ENCODE measurements at regions not wholly inside any gene's neighbourhood (a gene's known extent, or its start where the extent isn't known, plus 50 kb on each side); places are given as distances from the start of the nearest gene placed in this dataset.
A peak's percentile ranks its signal among the peaks of the same experiment; 100 is the strongest.

- in situ Hi-C loops (cut with HindIII; ENCODE audit: low sequenced_read_pairs) = no loop called here
- TF ChIP-seq CTCF (IDR thresholded peaks at IDR 0.05; ENCODE audit: low read depth, low read length) = no peak
- DNase-seq (ENCODE audit: low read depth, low spot score) = no peak
- H3K4me3 ChIP-seq (ENCODE audit: low read depth, low read length) = no peak overlapping the region
Measured at GRCh38 chr5:17896605-17897004, 262.3 kb downstream of the TAF11L14 start.

DNA sequence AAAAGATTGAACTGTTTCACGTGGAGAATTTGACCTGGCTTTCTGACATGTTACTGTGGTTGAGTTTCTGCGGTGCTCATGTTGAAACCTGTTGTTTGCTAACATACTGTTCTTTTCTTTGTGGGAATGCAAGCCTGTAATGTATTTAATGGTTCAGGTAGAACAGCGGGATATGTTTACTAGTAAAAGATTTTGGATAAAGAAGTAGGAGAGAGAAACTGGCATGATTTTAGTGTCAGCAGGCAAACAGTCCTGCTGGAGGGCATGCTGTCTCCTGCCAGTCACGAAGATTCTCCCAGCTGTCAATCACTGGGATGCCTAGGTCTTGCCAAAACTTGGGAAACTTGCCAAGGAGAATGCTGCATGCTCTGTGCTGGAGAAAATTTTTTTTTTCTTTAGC, 263.5 kb downstream of the TAF11L14 start:
- no peak for TF ChIP-seq CTCF (IDR thresholded peaks at IDR 0.05; ENCODE audit: low read depth, low read length)
- DNase-seq (ENCODE audit: low read depth, low spot score) = no peak
- in situ Hi-C loops (cut with HindIII; ENCODE audit: low sequenced_read_pairs) = no loop called here
- H3K4me3 ChIP-seq (ENCODE audit: low read depth, low read length) = no peak overlapping the region

DNA sequence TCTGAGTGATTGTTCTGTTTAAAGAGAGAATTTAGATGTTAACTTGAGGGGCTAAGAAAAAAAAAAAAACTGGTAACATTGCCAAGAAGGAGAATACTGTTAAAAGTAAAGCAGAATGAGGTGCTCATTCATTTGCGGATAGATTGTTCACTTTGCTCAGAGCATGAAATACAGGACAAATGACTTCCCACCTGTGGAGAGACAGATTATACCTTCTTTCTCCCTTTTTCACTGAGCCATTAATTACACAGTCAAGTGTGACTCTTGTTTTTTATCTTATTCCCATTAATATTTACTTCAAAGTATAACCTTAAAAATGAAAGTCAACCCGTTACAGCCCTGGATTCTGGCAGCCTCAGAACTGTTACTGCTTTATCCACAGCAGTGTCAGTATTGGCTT, 264.5 kb downstream of the TAF11L14 start:
- H3K4me3 ChIP-seq (ENCODE audit: low read depth, low read length) = no peak overlapping the region
- TF ChIP-seq CTCF (IDR thresholded peaks at IDR 0.05; ENCODE audit: low read depth, low read length) = no peak
- no peak for DNase-seq (ENCODE audit: low read depth, low spot score)
- in situ Hi-C loops (cut with HindIII; ENCODE audit: low sequenced_read_pairs) = no loop called here

GRCh38 chr5:17907094-17907493, 272.8 kb downstream of the TAF11L14 start:
- in situ Hi-C loops (cut with HindIII; ENCODE audit: low sequenced_read_pairs) = no loop called here
- DNase-seq (ENCODE audit: low read depth, low spot score) = peak; percentile 24
- no peak overlapping the region for H3K4me3 ChIP-seq (ENCODE audit: low read depth, low read length)
- no peak for TF ChIP-seq CTCF (IDR thresholded peaks at IDR 0.05; ENCODE audit: low read depth, low read length)

GRCh38 chr5:17910318-17910717, 276.1 kb downstream of the TAF11L14 start:
- peak; percentile 55 for DNase-seq (ENCODE audit: low read depth, low spot score)
- no peak for TF ChIP-seq CTCF (IDR thresholded peaks at IDR 0.05; ENCODE audit: low read depth, low read length)
- no peak overlapping the region for H3K4me3 ChIP-seq (ENCODE audit: low read depth, low read length)
- in situ Hi-C loops (cut with HindIII; ENCODE audit: low sequenced_read_pairs) = no loop called here

GRCh38 chr5:17912794-17913193, 278.5 kb downstream of the TAF11L14 start:
- H3K4me3 ChIP-seq (ENCODE audit: low read depth, low read length) = no peak overlapping the region
- no peak for TF ChIP-seq CTCF (IDR thresholded peaks at IDR 0.05; ENCODE audit: low read depth, low read length)
- in situ Hi-C loops (cut with HindIII; ENCODE audit: low sequenced_read_pairs) = no loop called here
- DNase-seq (ENCODE audit: low read depth, low spot score) = no peak

GRCh38 chr5:17916446-17916845, 282.2 kb downstream of the TAF11L14 start:
- no peak overlapping the region for H3K4me3 ChIP-seq (ENCODE audit: low read depth, low read length)
- in situ Hi-C loops (cut with HindIII; ENCODE audit: low sequenced_read_pairs) = no loop called here
- no peak for DNase-seq (ENCODE audit: low read depth, low spot score)

More at GRCh38 chr5:17916446-17916845, 282.2 kb downstream of the TAF11L14 start:
- no peak for TF ChIP-seq CTCF (IDR thresholded peaks at IDR 0.05; ENCODE audit: low read depth, low read length)

Data from astrocyte of the spinal cord (primary cell).